GM19372 (cell line): ENCODE measurements at regions not wholly inside any gene's neighbourhood (a gene's known extent, or its start where the extent isn't known, plus 50 kb on each side); places are given as distances from the start of the nearest gene placed in this dataset.

Experiments
- ATAC-seq: cut with Tn5 transposase; IDR thresholded peaks from one replicate; pipeline ENCODE4 v1.9.1; 2021; ENCODE audit warnings: mild to moderate bottlenecking, low read depth, moderate library complexity; ENCODE audit not compliant: unreplicated experiment

DNA sequence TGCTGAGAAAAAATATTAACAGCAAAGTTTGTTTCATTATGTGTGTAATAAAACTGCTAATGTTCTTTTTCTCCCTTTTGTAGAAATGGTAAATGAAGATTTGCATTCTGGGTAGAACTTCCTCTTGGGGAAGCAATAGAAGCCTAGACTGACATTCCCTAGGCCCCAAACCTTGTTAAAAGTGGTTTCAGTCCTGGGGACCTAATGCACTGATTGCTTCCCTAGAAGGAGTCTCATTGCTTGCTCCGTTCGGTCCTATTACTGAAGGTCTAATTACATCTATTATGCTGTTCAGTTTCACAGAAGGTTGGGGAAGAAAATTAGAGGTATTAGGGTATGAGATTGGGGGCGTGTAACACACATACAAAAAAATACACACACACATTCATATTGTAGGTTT is 893.8 kb downstream of the TLE4 start:
- no peak for ATAC-seq

DNA sequence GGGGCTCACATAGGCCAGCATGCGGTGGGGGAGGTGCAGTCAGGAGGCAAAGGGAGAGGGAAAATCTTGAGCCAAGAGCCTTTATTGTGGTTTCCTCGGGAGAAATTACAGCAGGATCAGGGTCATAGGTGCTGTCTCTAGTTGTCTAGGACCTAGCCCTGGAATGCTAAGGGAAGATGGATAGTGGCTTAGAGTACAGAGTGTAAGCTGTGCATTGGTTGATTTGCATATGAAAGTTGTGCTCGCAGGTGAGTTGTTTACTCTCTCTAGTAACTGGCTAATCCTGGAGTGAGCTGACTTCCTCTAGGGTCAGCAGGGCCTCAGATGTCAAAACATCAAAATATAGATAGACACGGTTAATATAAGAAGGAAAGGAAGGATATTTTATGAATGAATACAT is 877.7 kb downstream of the TLE4 start:
- ATAC-seq: no peak

DNA sequence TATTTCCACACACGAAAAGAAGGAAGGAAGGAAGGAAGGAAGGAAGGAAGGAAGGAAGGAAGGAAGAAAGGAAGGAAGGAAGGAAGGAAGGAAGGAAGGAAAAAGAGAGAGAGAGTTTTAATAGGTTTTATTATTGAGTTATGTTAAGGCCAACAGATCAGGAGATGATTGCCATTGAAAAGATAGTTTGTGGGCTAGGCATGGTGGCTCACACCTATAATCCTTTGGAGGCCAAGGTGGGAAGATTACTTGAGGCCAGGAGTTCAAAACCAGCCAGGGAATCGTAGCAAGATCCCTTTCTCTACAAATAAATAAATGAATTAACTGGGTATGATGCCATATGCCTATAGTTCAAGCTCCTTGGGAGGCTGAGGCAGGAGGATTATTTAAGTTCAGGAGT is 877.2 kb downstream of the TLE4 start:
- ATAC-seq: no peak

DNA sequence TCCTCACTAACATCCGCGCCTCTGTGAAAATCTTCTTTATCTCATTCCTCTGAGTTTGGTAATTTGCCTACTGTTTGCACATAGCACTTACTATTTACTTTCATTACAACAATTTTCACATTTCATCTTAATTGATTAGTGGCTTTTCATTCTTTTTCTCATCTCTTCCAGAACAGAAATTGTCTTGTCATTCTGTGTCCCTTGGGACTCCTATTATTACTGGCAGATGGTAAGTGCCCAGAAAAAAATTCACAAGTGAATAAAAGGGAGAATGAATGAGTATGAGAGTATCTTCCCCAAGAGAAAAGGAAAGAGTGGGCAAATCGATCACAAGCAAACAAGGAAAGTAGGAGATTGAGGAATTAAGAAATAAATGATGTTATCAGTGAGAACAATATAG is 876.1 kb downstream of the TLE4 start:
- no peak for ATAC-seq

DNA sequence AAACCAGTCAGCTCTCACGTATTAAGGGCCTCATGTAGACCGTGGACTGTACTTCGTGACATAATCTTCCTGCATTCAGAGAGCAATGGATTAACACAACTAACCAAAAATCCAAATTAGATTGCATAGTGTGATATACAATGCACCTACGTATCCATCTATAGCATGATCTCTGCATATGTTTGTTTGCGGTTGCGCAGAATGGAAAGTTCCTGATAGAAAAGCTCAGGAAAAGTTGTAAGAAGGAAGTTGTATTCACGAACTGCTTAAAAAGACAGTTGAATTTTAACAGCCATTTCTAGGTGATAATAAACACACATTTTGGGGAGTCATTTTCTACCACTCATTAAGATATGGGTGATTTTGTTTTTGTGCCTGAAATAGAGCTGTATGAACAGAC is 869.0 kb downstream of the TLE4 start:
- no peak for ATAC-seq

DNA sequence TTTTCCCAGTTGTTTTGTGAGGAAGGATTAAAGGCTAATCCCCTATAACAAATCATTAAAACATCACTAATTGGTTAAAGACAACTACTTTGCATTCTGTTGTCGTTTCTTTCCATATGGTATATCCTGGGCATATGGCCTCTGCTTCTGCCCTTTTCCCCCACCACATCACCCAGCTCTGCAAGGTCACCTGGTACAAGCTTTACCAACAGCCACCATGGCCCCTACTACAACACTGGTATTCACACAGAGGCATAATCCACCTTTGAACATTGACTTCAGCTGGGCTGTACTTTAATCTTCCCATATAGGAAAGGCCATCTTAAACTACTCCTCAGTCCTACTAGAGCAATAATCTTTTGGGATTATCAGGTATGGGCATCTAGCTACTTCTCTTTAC is 866.1 kb downstream of the TLE4 start:
- no peak for ATAC-seq

DNA sequence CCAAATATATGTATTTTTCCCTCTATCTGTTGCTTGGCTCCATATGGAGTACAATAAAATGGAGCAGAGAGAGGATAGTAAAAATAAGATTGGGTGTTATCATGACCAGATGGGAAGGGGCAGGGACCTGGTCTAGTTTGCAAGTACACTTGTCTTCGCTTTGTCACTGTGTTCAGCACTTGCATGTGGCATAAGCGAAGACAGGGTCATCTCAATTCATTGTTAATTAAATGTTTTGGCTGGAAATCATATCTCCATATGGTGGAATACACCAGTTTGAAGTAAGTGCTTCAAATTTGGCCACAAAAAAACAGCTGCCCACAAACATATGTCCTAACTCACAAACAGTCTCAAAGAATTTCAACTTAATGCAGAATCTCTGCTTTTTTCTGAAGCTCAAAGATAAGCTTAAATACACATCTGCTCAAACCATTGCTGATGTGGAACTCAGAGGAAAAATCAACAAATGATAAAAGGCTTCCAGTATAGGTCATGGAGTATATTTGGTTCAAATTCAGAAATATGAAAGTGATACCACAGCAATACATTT is 865.4 kb downstream of the TLE4 start:
- ATAC-seq: no peak

DNA sequence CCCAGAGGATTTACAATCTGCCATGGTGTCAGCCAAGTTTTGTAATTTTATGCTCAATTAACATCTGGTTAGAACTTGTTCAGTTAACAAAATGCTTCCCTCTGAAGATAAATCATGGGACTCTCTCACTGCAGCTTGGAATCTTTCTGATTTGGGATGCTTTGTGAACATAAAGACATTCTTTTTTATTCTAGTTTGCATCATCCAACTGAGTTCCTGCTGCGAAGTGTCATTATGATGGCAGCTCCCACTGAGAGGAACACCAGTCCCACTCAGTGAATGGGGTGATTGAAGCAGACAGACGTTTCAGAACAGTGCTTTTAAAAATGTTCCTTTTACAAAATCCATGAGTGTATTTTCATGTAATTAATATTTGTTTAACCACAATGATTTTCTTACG is 863.8 kb downstream of the TLE4 start:
- no peak for ATAC-seq

DNA sequence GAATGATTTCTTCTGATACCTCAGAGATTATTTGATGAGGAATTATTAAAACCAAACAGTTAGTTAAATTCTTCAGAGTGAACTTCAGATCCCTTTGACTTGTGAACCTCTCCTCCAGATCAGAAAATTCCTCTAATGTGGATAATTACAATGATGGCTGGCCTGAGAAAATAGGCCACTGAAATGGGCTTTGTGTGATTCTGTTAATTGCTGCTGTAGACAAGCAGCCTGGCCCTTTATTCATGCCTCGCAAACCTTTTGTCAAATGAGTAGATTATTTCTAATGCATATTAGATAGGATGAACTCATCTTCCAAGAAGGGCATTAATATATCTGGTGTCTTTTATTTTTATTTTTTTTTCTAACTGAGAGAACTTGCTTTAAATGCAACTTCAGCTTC is 855.2 kb downstream of the TLE4 start:
- no peak for ATAC-seq

DNA sequence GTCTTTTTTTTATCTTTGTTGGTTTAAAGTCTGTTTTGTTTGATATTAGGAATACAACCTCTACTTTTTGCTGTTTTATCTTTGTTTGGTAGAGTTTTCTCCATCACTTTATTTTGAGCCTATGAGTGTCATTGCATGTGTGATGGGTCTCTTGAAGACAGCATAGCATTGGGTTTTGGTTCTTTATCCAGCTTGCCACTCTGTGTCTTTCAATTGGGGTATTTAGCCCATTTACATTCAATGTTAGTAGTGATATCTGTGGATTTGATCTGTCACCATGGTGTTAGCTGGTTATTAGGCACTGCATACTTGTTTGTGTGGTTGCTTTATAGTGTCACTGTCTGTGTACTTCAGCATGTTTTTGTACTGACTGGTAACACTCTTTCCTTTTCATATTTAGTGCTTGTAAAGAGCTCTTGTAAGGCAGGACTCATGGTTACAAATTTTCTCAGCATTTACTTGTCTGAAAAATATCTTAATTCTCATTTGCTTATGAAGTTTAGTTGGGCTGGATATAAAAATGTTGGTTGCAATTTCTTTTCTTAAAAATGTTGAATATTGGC is 845.5 kb downstream of the TLE4 start:
- no peak for ATAC-seq

DNA sequence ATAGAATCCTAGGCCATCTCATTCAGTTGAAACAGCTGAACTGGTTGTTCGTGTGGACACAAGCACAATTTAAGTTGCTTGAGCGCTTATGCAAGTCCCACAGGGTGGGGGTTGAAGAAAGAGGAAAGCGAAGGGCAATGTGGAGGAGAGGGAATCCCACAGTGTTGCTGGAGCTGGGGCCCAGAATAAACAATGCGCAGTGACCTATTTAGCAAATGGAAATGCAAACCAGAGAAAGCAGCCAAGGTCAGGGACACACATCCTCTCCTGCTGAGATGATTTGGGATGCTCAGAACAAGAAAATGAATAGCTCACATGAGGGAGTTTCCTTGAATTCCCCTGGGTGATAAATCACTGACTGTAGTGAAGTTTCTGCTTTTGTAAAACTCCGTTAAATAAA is 838.3 kb downstream of the TLE4 start:
- ATAC-seq: no peak

DNA sequence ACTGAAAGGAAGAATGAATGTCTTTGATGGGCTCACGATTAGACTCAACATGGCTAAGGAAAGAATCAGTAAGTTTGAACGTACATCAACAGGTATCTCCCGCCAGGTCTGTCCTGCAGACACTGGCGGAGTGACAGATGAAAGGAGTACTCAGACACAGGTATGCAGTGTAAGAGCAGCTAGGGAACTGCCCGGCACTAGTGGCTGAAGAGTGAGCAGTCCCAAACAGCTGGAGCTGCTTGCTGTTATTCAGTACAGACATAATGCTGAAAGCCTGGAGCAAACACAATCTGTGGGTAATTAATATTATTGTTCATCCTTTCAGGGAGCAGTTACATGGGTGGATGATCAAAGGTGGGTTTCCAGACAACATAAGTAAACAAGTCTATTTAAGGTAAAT is 835.5 kb downstream of the TLE4 start:
- no peak for ATAC-seq

DNA sequence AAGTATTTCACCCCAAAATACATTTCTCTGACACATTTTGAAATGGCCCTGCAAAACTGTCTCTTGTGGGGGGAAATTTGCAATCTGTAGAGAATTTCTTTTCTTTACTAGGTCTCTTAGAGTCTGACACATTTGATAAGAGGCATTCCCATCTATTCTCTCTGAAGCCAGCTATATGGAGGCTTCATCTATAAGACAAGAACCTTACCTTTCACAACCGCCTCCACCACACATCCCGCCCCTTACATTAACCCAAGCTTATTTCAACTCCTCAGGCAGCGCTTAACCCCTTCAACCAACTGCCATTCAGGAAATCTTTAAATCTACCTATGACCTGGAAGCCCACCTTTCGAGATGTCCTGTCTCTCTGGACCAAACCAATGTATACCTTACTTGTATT is 829.5 kb downstream of the TLE4 start:
- ATAC-seq: no peak

DNA sequence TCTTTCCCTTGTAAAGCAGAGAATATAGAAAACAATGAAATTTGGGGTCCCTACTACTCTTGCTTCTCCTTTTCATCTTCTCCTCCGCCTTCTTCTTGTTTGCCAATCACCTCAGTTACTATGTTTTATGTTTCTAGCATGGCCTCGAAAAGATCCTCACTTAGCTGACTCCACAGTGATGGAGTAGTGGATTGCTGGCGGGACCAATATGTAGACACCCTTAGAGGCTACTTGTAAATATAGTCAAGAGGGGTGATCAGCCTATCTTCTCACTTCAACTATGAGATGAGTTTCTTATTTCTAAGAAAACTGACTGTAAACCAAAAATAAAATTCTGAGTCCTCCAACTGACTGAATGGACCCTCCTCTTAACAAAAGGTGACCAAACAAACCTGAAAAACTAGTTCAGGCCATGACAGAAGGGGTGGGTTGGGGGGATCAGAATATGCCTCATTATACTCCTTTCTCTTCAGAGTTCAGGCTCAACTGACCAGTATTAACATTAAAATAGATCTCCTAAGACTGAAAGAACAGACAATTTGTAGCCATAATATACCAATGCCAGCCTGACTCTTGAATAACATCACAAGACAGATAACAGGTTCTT is 829.0 kb downstream of the TLE4 start:
- ATAC-seq: no peak

DNA sequence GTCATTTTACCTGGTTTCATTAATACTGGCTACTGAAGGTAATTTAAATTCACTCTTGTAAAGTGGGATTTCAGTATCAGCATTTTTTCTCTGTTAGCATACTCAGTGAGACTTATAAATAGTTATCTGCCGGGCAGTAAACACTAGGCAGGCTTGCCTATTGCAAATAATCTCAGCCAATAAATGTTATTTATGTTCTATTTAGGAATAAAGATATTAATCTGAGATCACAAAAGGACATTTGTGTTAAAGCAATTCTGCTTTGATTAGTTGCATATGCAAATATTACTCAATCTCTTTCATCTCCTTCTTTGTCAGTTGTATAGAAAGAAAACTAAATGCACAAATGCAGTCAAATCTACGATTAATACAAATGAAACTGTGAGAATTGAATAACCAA is 827.8 kb downstream of the TLE4 start:
- ATAC-seq: no peak

DNA sequence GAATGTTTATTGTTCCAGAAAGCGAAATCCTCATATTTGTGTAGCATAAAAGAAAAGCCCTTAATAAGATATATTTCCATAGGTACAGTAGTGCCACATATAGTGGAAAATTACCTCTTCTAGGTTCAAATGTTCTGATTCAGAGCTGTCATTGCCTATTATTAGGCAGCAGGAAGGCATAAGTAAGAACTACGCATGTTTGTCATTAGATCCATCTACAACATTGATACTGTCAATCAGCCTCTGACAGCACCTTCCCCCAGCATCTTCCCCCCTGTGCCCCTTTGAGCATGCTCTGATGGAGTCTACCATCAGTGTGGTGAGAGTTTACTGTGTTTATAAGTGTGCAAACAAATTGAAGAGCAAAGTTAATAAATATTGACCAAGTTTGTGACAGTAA is 816.1 kb downstream of the TLE4 start:
- ATAC-seq: no peak

DNA sequence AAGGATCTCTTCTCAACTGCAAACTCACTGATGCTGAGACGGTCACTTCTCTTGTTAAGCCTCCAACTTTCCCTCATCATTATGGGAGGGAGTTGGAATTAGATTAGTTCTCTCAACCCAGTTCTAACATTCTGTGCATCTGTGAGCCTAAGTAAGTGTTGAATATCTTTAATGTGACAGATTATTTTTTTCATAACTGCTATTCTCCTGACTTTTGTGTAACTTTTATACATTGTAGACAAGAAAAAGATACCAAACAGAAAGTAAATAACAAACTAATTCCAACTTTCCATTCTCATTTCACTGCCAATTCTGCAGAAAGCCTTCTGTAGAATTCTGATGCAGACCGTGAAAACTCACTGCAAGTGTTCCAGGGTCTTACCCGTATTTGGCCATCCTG is 813.5 kb downstream of the TLE4 start:
- no peak for ATAC-seq

DNA sequence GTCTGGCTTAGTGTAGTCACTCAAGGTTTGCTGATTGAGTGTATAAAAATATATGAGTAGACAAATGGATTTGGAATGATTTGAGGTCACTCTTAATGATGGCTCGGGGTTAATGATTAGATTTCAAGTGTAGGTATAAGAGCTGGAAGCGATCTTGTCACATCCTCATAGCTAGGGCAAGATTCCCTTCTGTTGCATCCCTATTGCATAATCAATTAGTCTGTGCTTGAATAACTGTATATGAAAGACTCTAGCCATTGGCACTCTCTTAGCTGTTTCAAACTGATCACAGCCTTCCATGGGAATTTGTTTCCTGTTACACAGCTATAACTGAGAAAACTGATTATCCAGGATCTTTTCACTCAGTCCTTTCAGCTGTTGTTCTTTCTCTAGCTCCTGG is 811.6 kb downstream of the TLE4 start:
- ATAC-seq: no peak

DNA sequence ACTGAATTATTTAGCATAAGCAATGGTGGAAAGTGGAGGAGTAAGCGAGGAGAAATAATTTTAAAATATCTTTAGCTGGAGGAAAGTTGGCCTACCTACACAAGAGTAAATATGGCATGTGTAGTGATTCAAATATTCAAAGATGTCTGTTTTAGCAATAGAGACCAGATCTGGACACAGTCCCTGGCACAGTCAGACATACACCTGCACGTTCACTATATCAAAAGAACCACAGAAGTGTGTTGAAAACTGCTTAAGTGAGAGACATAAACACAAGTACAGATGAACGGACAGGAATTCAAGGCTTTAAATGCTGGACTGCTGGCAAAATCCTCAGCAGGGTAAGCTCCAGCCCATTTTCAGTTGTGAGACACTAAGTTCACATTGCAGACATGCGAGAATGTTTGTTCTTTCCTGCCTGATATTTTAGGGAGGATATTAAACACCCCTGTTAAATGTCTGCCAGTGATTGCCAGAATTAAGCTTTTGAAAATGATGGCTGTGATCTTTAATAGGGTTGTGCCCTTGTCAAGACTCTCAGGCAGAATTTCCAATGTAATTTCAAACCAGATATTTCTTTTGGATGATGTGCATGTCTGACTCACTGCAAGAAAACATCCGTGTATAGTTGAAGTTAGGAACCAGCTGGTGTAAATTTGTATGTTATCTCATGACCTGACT is 810.6 kb downstream of the TLE4 start:
- ATAC-seq: no peak

DNA sequence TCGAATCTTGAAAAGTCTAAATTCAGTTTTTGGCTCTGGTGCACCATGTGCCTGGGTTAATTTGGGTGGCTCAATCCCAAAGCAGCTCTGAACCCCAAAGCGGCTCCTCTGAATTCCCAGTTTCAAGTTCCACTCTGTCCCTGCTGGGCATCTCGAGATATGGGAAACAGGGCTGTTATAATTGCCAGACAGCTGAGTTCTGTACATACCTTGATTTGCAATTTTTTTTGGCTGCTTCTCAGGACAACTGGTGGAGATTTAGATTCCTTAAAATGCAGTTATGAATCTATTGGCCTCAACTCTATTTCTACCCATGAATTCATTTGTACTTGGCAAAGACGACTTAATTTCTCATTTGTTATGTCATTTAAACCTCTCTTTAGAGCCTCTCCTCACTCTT is 808.5 kb downstream of the TLE4 start:
- ATAC-seq: no peak

DNA sequence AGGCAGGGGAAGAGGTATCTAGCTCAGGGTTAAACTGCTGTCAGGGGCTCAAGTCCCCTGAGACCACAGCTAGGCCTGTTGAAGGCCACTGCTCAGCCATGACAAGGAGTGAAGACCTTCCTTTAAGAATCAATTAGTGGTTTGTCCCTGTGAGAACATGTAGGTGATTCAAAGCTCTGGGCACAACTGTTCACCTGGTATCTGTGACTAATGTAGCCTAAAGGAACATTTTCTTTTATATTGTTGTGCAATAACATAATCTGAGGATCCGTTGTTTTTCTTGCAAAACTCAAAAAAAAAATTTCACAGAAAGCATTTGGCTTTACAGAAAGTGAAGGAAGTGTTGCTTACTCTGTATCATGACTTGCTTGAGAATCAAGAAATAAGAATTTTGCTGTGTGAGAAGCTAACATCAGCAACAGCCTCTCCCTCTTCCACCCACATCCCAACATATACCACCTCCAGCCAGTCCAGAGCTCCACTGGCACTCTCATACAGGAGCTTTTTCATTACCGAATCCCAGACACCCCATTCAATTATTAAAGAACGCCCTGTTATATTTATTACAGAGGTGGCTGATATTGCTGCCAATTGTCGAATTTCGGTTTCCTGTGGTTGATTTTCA is 807.0 kb downstream of the TLE4 start:
- no peak for ATAC-seq

DNA sequence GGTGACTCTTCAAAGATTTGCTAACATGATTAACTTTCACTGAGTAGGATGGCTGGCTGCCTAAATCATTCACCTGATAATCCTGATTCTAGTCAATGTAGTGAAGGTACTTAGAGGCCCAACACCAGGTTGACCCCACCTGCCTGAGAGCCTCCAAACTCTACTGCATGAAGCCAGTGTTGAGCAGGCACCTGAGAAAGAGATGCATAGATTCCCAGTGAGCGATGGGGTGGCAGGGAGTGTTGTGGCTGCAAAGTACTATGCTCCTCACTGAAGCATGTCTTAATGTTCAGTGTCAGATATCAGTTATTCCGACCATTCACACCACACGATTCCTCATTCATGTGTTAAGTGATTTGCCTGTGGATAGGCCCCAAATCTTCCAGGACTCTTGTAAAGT is 804.4 kb downstream of the TLE4 start:
- ATAC-seq: no peak
